Lower leg skin (tissue), 4 donors: ENCODE measurements at regions not wholly inside any gene's neighbourhood (a gene's known extent, or its start where the extent isn't known, plus 50 kb on each side); places are given as distances from the start of the nearest gene placed in this dataset.
"Not testable (repeated sequence)": the region's sequence is repeated elsewhere in the genome, so short reads cannot be mapped to it uniquely, and the experiment has no call there.

Experiments used
- DNase-seq, 2 donors: peaks; one replicate each; pipeline ENCODE4 v3.0.0-alpha.2; 2019; ENCODE audit warnings: low spot score in 2 of 2
- H3K4me3 ChIP-seq: fragments of 200-600 bp; sonication (generic); 2 replicates; pipeline ENCODE4 v1.5.1; 2017; ENCODE audit warnings: mild to moderate bottlenecking, low read depth; ENCODE audit not compliant: poor library complexity, severe bottlenecking
- POLR2A ChIP-seq, 2 donors: fragments of 450-650 bp; IDR thresholded peaks; one replicate each; pipeline ENCODE4 v1.6.1; 2016 to 2017; ENCODE audit warnings: antibody characterized with exemption in 2 of 2, mild to moderate bottlenecking in 1 of 2, moderate library complexity in 1 of 2
- WGBS, 2 donors: methylation state at CpG; one replicate each; pipeline ENCODE4 v1.1.5; 2018; 5-methylcytosine and 5-hydroxymethylcytosine counted together
- intact Hi-C: fragments of 100-400 bp; cut with DNase I; formaldehyde crosslinking; loops from one replicate; pipeline ENCODE4 v1.15.0; 2023; ENCODE audit warnings: low total_unique reads
- TF ChIP-seq, protein P1 (sequence below), 3 donors: fragments of 450-650 bp; IDR thresholded peaks; one replicate each; pipeline ENCODE4 v1.5.1; 2016; ENCODE audit warnings: antibody characterized with exemption in 3 of 3, mild to moderate bottlenecking in 3 of 3, moderate library complexity in 2 of 3

DNA sequence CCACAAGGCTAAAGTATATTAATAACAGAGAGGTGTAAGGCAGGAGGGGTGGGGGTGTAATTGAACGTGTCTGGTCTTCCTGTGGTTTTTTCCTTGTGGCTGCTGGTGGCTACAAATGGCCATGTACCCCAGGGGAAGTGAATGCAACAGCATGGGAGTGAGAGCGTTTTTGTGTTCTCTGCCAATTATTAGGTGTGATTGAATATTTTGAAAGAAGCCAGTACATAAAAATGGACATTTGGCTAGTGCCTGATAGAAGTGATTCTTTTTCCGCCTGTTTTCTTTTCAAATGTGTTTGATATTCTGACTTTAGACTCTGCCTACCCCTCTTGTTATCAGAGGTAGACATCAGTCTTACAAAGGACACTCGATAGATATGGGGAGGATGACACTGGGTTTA, 141.3 kb downstream of the PRL start:
- no peak overlapping the region for H3K4me3 ChIP-seq
- TF ChIP-seq, protein P1, sequence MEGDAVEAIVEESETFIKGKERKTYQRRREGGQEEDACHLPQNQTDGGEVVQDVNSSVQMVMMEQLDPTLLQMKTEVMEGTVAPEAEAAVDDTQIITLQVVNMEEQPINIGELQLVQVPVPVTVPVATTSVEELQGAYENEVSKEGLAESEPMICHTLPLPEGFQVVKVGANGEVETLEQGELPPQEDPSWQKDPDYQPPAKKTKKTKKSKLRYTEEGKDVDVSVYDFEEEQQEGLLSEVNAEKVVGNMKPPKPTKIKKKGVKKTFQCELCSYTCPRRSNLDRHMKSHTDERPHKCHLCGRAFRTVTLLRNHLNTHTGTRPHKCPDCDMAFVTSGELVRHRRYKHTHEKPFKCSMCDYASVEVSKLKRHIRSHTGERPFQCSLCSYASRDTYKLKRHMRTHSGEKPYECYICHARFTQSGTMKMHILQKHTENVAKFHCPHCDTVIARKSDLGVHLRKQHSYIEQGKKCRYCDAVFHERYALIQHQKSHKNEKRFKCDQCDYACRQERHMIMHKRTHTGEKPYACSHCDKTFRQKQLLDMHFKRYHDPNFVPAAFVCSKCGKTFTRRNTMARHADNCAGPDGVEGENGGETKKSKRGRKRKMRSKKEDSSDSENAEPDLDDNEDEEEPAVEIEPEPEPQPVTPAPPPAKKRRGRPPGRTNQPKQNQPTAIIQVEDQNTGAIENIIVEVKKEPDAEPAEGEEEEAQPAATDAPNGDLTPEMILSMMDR (IDR thresholded peaks at IDR 0.05), result no peak
- no peak for TF ChIP-seq POLR2A (IDR thresholded peaks at IDR 0.05)
- DNase-seq, result no peak
- intact Hi-C loops, result no loop called here
- WGBS, 2 donors, result 83 to 84% methylated on average over 4 of the region's 4 CpGs

DNA sequence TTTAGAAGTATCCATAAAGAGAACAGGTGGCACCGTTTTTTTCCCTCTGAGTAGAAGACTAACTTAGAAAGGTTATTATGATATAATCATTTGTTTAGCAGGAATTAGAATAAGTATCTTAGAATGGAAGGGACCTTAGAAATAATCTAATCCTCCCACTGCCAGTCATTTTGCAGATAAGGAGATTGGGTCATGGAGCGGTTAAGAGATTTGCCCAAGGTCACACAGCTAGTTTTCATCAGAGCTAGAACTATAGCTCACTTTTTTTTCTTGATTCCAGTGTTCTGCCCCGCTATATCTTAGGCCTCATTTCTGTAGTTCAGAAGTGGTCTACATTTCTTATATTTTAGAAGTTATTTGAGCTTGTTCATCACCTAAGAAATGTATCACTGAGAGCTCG, 139.6 kb downstream of the PRL start:
- no peak for TF ChIP-seq POLR2A (IDR thresholded peaks at IDR 0.05)
- TF ChIP-seq, protein P1 (IDR thresholded peaks at IDR 0.05), result no peak
- 95 to 97% methylated on average over 4 of the region's 4 CpGs for WGBS, 2 donors

DNA sequence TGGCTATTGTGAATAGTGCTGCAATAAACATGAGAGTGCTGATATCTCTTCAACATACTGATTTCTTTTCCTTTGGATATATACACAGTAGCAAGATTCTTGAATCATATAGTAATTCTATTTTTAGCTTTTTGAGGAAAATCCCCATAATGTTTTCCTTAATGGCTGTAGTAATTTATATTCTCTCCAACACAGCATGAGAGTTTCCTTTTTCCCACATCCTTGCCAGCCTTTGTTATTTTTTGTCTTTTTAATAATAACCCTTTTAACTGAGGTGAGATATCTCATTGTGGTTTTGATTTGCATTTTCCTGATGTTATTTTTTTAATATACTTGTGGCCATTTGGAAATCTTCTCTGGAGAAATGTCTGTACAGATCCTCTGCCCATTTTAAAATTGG, 132.6 kb downstream of the PRL start:
- no peak for TF ChIP-seq POLR2A (IDR thresholded peaks at IDR 0.05)
- TF ChIP-seq, protein P1 (IDR thresholded peaks at IDR 0.05), result no peak
- DNase-seq, result no peak
- intact Hi-C loops, result loop anchor here (10.0 kb wide), 1 partner anchor 1281 kb away; no protein-coding TSS in a partner anchor
- H3K4me3 ChIP-seq, result no peak overlapping the region

More for the DNA sequence above, 139.6 kb downstream of the PRL start:
- H3K4me3 ChIP-seq, result no peak overlapping the region
- no peak for DNase-seq
- intact Hi-C loops, result no loop called here

DNA sequence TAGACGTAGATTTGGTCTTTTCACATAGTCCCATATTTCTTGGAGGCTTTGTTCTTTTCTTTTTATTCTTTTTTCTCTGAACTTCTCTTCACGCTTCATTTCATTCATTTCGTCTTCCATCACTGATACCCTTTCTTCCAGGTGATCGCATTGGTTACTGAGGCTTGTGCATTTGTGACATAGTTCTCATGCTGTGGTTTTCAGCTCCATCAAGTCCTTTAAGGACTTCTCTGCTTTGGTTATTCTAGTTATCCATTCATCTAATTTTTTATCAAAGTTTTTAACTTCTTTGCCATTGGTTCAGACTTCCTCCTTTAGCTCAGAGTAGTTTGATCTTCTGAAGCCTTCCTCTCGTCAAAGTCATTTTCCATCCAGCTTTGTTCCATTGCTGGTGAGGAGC, 125.8 kb downstream of the PRL start:
- H3K4me3 ChIP-seq, DNase-seq, intact Hi-C loops: not testable (repeated sequence)
- 95 to 98% methylated on average over 5 of the region's 5 CpGs for WGBS, 2 donors

DNA sequence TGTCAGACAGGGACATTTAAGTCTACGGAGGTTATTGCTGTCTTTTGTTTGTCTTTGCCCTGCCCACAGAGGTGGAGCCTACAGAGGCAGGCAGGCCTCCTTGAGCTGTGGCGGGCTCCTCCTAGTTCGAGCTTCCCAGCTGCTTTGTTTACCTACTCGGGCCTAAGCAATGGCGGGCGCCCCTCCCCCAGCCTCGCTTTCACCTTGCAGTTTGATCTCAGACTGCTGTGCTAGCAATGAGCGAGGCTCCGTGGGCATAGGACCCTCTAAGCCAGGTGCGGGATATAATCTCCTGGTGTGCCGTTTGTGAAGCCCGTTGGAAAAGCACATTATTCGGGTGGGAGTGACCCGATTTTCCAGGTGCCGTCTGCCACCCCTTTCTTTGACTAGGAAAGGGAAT, 125.0 kb downstream of the PRL start:
- H3K4me3 ChIP-seq, intact Hi-C loops, DNase-seq: not testable (repeated sequence)
- WGBS, 2 donors, result 93 to 98% methylated on average over 15 of the region's 15 CpGs

DNA sequence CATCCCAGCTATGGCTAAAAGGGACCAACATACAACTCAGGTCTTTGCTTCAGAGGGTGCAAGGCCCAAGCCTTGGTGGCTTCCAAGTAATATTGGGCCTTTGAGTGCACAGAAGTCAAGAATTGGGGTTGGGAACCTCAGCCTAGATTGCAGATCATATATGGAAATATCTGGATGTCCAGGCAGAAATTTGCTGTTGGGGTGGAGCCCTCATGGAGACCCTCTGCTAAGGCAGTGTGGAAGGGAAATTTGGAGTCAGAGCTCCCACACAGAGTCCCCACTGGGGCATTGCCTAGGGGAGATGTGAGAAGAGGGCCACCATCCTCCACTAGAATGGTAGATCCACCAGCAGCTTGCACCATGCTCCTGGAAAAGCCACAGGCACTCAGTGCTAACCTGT, 123.5 kb downstream of the PRL start:
- no peak for DNase-seq
- TF ChIP-seq, protein P1 (IDR thresholded peaks at IDR 0.05), result no peak
- no peak for TF ChIP-seq POLR2A (IDR thresholded peaks at IDR 0.05)
- H3K4me3 ChIP-seq, result no peak overlapping the region
- intact Hi-C loops, result no loop called here

DNA sequence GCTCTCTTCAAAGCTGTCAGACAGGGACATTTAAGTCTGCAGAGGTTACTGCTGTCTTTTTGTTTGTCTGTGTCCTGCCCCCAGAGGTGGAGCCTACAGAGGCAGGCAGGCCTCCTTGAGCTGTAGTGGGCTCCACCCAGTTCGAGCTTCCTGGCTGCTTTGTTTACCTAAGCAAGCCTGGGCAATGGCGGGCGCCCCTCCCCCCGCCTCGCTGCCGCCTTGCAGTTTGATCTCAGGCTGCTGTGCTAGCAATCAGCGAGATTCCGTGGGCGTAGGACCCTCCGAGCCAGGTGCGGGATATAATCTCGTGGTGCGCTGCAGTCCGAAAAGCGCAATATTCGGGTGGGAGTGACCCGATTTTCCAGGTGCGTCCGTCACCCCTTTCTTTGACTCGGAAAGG, 116.6 kb downstream of the PRL start:
- DNase-seq, H3K4me3 ChIP-seq, intact Hi-C loops: not testable (repeated sequence)
- 92 to 98% methylated on average over 11 to 18 of the region's 20 CpGs for WGBS, 2 donors

DNA sequence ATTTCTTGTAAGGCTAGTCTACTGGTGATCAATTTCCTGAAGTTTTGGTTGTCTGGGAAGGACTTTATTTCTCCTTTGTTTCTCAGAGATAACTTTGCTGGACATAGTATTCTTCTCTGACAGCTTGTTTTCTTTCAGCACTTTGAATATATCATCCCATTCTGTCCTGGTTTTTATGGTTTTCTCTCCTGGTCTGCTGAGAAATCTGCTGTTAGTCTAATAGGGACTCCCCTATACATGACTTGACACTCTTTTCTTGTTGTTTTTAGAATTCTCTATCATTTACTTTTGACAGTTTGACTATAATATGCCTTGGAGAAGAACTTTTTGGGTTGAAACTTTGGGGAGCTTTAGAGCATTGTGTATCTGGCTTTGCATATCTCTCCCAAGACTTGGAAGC, 112.5 kb downstream of the PRL start:
- no peak overlapping the region for H3K4me3 ChIP-seq
- TF ChIP-seq, protein P1 (IDR thresholded peaks at IDR 0.05), result no peak
- no peak for TF ChIP-seq POLR2A (IDR thresholded peaks at IDR 0.05)
- no peak for DNase-seq
- intact Hi-C loops, result no loop called here
